ENCODE measurements at regions not wholly inside any gene's neighbourhood (a gene's known extent, or its start where the extent isn't known, plus 50 kb on each side); places are given as distances from the start of the nearest gene placed in this dataset.

DNA sequence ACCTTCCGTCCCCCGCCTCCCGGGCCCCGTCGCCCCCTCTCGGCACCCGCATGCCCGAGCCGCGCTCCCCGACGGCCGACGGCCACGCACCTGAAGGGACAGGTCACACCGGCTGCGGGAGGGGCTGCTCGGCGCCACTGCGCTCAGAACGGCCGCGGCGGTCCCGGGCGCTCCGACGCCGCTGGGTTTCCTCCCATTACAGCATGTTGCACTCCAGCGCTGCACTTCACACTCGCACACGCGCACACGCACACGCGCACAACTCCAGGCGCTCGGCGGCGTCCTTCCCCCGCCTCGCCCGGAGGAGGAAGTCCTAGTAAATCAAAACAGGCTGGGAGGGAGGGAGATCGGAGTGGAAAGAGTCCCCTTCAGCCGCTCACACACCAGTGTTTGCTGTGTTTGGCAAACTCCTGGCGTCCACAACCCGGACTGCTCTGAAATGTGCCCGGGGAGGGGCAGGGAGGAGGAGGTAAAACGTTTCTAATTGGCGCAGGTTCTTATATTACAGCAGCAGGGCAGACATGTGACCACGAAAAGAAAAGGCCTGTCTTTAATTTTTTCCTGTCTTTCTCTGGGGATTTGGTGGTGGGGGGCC is 76.7 kb upstream of the VGLL4 start:
- peak; percentile 78 for DNase-seq (ENCODE audit: low spot score)
- TF ChIP-seq, protein P1, sequence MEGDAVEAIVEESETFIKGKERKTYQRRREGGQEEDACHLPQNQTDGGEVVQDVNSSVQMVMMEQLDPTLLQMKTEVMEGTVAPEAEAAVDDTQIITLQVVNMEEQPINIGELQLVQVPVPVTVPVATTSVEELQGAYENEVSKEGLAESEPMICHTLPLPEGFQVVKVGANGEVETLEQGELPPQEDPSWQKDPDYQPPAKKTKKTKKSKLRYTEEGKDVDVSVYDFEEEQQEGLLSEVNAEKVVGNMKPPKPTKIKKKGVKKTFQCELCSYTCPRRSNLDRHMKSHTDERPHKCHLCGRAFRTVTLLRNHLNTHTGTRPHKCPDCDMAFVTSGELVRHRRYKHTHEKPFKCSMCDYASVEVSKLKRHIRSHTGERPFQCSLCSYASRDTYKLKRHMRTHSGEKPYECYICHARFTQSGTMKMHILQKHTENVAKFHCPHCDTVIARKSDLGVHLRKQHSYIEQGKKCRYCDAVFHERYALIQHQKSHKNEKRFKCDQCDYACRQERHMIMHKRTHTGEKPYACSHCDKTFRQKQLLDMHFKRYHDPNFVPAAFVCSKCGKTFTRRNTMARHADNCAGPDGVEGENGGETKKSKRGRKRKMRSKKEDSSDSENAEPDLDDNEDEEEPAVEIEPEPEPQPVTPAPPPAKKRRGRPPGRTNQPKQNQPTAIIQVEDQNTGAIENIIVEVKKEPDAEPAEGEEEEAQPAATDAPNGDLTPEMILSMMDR (conservative IDR thresholded peaks at IDR 0.05; ENCODE audit: low read length) = no peak
- no peak for TF ChIP-seq EZH2phosphoT487 (IDR thresholded peaks at IDR 0.05; ENCODE audit: borderline replicate concordance, low read depth, low read length)
- H3K27ac ChIP-seq (ENCODE audit: low read depth, low read length, poor library complexity, severe bottlenecking) = peak overlapping the region; percentile 90
- CTCF ChIA-PET (ENCODE audit: unreplicated experiment) = no interaction called here
- no peaks in the 10 kb centered on the region for H3K9me2 ChIP-seq (ENCODE audit: insufficient read depth, low read length)
- BruUV-seq (replicated peaks) = no TSS peak
- peaks cover 25% of the 10 kb centered on the region for H3K79me2 ChIP-seq (ENCODE audit: insufficient read depth, low read depth, low read length)
- peak overlapping the region; percentile 97 for H2AFZ ChIP-seq (ENCODE audit: low read length)
- peaks cover 31% of the 10 kb centered on the region for H3K4me1 ChIP-seq (ENCODE audit: insufficient read depth, low read length, poor library complexity, severe bottlenecking)
- no peaks in the 10 kb centered on the region for H4K20me1 ChIP-seq (ENCODE audit: insufficient read depth, low read length)
- H3K9me3 ChIP-seq (ENCODE audit: low read length) = no peaks in the 10 kb centered on the region
- intact Hi-C loops (cut with micrococcal nuclease; ENCODE audit: unreplicated experiment) = loop anchor here (5.0 kb wide), 1 partner anchor 118 kb away; no protein-coding TSS in a partner anchor
- POLR2A ChIA-PET = no interaction called here
- no peaks in the 10 kb centered on the region for H3K36me3 ChIP-seq (ENCODE audit: insufficient read depth, low read length)
- H3K4me2 ChIP-seq (ENCODE audit: low read length) = peak overlapping the region; percentile 80
- peak overlapping the region; percentile 75 for H3K4me3 ChIP-seq (ENCODE audit: low read depth, low read length, poor library complexity, severe bottlenecking)

DNA sequence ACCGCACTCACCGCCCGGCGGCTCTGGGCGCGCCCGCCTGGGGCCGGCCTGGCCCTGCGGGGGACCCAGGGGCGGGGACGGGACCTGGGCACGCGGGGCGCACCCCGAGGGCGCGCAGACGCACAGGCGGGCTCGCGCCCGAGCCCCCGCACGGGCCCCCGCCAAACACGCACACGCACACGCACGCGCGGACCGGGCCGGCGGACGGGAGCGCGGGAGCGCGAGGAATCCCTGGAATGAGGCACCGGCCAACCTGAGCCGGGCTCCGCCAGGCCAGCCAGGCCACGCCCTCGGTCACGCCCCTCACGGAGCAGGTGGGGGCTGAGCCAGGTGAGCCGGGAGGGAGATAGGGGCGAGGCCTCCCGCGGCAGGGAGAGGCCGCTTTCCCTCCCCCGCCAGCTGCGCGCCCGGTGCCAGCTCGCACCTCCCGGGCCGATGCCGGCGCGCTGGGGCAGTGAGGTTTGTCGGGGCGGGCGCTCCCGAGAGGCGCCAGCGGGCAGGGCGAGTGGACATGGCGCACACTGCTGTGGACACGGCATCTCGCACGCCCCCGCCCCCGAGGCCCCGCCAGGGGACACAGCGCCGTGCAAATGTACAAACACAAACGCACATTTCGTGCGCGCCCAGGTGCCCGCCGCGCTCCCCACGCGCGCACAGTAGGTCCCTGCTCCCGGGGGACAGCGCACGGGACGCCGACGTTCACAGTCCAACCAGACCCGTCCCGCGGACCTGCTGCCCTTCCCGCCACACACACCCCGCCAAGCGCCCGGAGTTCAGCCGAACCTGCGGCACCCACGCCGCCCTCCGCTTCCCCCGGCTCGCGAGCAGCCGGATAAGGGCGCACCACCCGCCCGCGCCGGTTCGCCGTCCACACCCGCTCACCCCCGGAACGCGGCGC is 75.9 kb upstream of the VGLL4 start:
- H2AFZ ChIP-seq (ENCODE audit: low read length) = peak overlapping the region; percentile 97
- BruUV-seq (replicated peaks) = no TSS peak
- intact Hi-C loops (cut with micrococcal nuclease; ENCODE audit: unreplicated experiment) = loop anchor here (1.0 to 5.0 kb wide), 2 partner anchors 76 to 117 kb away; partner anchors contain the start of gene VGLL4
- H3K27ac ChIP-seq (ENCODE audit: low read depth, low read length, poor library complexity, severe bottlenecking) = peak overlapping the region; percentile 90
- TF ChIP-seq, protein P1 (conservative IDR thresholded peaks at IDR 0.05; ENCODE audit: low read length) = no peak
- TF ChIP-seq EZH2phosphoT487 (IDR thresholded peaks at IDR 0.05; ENCODE audit: borderline replicate concordance, low read depth, low read length) = no peak
- peak overlapping the region; percentile 75 for H3K4me3 ChIP-seq (ENCODE audit: low read depth, low read length, poor library complexity, severe bottlenecking)
- ChIA-PET POLR2A (no interaction called here), CTCF (ENCODE audit: unreplicated experiment) (no interaction called here)
- H3K4me1 ChIP-seq (ENCODE audit: insufficient read depth, low read length, poor library complexity, severe bottlenecking) = peaks cover 28% of the 10 kb centered on the region
- H4K20me1 ChIP-seq (ENCODE audit: insufficient read depth, low read length) = no peaks in the 10 kb centered on the region
- peak overlapping the region; percentile 80 for H3K4me2 ChIP-seq (ENCODE audit: low read length)
- DNase-seq (ENCODE audit: low spot score) = peak; percentile 88
- H3K9me3 ChIP-seq (ENCODE audit: low read length) = no peaks in the 10 kb centered on the region
- H3K9me2 ChIP-seq (ENCODE audit: insufficient read depth, low read length) = no peaks in the 10 kb centered on the region
- H3K36me3 ChIP-seq (ENCODE audit: insufficient read depth, low read length) = no peaks in the 10 kb centered on the region
- H3K79me2 ChIP-seq (ENCODE audit: insufficient read depth, low read depth, low read length) = peaks cover 25% of the 10 kb centered on the region

All from OCI-LY7 (cell line).